ENCODE measurements at regions not wholly inside any gene's neighbourhood (a gene's known extent, or its start where the extent isn't known, plus 50 kb on each side); places are given as distances from the start of the nearest gene placed in this dataset.
"Not testable (repeated sequence)": the region's sequence is repeated elsewhere in the genome, so short reads cannot be mapped to it uniquely, and the experiment has no call there.

GRCh38 chr1:234866007-234866866 lies 256.3 kb upstream of the IRF2BP2 start:
- no peak for DNase-seq (ENCODE audit: low read depth, low spot score)

- no peak for DNase-seq (ENCODE audit: low read depth, low spot score)
These were observed 255.4 kb upstream of the IRF2BP2 start for GRCh38 chr1:234865171-234866006.

- no peak for DNase-seq (ENCODE audit: low read depth, low spot score)
These were observed 254.1 kb upstream of the IRF2BP2 start for GRCh38 chr1:234864116-234864515.

DNA sequence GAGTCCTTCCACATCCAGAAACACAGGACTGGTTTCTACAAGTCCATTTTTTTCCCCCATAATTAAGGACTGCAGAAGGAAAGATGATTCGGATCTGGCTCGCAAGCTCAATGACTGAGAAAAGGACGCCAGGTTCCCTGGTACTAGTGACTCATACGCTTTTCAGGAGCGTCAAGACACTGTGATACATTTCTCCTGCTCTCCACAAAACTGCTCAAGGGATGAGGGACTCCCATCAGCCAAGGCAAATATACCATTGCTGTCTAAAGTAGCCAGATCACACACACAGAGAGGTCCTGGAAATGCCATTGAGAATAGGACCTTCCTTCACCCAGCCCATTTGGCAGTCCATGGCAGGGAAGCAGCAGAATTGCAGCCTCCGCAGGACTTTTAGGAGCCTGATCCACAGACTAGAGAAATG lies 253.6 kb upstream of the IRF2BP2 start:
- no peak for DNase-seq (ENCODE audit: low read depth, low spot score)

DNA sequence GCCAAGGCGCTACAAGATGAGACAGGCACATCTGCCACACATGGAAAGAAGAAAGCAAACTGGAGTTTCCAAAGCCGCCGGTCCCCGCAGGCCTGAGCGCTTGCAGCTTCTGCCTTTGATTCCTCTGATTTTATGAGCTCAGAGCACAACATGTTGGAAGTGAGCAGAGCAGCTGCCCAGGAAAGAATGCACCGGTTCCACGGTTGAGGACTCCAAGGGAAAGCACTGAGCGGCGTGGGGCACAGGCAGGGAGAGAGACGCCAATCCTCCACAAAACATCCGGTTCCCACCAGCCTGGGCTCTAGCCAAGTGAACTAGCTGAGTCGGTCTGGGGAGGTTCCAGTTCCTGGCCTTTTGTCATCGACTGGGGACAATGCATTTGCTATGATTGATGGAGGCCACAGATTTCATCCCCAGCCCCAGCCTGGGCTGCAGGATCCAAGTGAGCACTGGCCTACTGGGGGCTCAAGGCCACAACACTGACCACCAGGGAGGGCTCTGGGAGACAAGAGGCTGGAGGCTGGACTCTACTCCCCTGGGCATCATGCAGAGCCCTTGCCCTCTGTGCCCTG lies 253.1 kb upstream of the IRF2BP2 start:
- no peak for DNase-seq (ENCODE audit: low read depth, low spot score)

DNA sequence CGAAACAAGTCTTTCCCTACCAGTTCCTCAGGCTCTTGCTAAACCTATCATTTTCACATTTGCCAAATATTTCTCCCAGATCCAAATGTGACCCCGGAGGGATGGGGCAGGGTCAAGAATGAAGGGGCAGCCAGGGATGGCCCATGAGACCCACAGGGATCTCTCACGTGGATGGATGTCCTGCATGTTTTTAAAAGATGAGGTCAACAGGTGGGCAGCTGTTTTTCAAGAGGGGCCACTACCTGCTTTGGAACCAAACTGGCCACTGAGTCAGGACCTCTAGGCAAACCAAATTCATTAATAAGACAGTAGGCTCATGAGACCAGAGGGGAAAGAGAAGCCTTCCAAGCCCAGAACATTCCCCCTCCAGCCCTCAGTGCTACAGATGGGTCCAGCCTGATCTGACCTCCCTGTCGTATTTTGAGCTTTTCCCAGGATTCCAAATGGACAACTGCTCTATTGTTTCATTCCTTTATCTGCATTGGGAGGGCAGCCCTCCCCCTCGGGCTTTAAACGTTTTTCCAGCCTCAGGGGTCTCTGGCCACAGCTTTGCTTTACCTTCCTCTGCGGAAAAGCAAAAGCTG lies 252.5 kb upstream of the IRF2BP2 start:
- DNase-seq (ENCODE audit: low read depth, low spot score) = no peak

DNA sequence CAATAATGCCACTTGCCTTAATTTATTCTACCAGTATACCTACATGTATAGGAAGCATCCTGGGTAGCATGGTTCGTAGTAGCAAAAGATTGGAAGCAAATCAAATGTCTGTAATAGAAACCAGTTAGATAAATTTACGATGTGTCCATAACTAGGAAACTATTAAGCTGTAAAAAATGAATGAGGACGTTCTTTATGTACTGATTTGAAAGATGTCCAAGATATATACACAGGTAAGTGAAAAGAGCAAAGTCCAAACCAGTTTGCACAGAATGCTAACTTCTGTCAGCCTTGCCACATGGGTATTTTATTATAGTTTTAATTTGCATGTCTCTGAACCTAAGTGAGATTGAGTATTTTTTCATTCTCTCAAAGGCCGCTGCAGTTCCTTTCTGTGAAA lies 251.8 kb upstream of the IRF2BP2 start:
- no peak for DNase-seq (ENCODE audit: low read depth, low spot score)

GRCh38 chr1:234861024-234861620 lies 251.1 kb upstream of the IRF2BP2 start:
- no peak for DNase-seq (ENCODE audit: low read depth, low spot score)

GRCh38 chr1:234858722-234859121 lies 248.7 kb upstream of the IRF2BP2 start:
- no peak for DNase-seq (ENCODE audit: low read depth, low spot score)

- no peak for DNase-seq (ENCODE audit: low read depth, low spot score)
These were observed 246.9 kb upstream of the IRF2BP2 start for GRCh38 chr1:234856845-234857245.

DNA sequence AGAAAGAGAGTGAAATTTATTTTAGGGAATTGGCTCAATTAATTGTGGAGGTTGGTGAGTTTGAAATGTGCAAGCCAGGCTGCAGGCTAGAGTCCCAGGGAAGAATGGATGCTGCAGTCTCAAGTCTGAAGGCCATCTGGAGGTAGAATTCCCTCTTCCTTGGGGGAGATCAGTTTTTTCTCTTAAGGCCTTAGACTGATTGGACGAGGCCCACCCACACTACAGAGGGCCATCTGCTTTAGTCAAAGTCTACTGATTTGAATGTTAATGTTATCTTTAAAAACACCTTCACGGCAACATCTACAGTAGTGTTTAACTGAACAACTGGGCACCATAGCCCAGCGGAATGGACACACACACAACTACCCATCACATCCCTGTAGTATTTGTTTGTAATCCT lies 245.9 kb upstream of the IRF2BP2 start:
- DNase-seq (ENCODE audit: low read depth, low spot score) = no peak

GRCh38 chr1:234854645-234855039 lies 244.7 kb upstream of the IRF2BP2 start:
- no peak for DNase-seq (ENCODE audit: low read depth, low spot score)

- no peak for DNase-seq (ENCODE audit: low read depth, low spot score)
These were observed 244.1 kb upstream of the IRF2BP2 start for GRCh38 chr1:234853906-234854644.

GRCh38 chr1:234852659-234853058 lies 242.7 kb upstream of the IRF2BP2 start:
- DNase-seq (ENCODE audit: low read depth, low spot score) = no peak

- DNase-seq (ENCODE audit: low read depth, low spot score) = no peak
These were observed 241.8 kb upstream of the IRF2BP2 start for GRCh38 chr1:234851450-234852438.

GRCh38 chr1:234849832-234850231 lies 239.9 kb upstream of the IRF2BP2 start:
- DNase-seq (ENCODE audit: low read depth, low spot score) = no peak

GRCh38 chr1:234848972-234849649 lies 239.1 kb upstream of the IRF2BP2 start:
- no peak for DNase-seq (ENCODE audit: low read depth, low spot score)

GRCh38 chr1:234846813-234847212 lies 236.8 kb upstream of the IRF2BP2 start:
- DNase-seq (ENCODE audit: low read depth, low spot score) = not testable (repeated sequence)

GRCh38 chr1:234845836-234846235 lies 235.9 kb upstream of the IRF2BP2 start:
- DNase-seq (ENCODE audit: low read depth, low spot score) = no peak

Measured in activated CD4-positive, CD25-positive, alpha-beta regulatory T cell treated with anti-CD3 and anti-CD28 coated beads, Interleukin-2, amount 50 U/mL, for 16 hours (primary cell).